LNCAP (cell line): ENCODE measurements at regions not wholly inside any gene's neighbourhood (a gene's known extent, or its start where the extent isn't known, plus 50 kb on each side); places are given as distances from the start of the nearest gene placed in this dataset.

Experiments used
- TF ChIP-seq, protein P1 (sequence below): fragments of 450-650 bp; IDR thresholded peaks from 2 replicates; pipeline ENCODE4 v1.5.1; 2017; ENCODE audit warnings: mild to moderate bottlenecking

DNA sequence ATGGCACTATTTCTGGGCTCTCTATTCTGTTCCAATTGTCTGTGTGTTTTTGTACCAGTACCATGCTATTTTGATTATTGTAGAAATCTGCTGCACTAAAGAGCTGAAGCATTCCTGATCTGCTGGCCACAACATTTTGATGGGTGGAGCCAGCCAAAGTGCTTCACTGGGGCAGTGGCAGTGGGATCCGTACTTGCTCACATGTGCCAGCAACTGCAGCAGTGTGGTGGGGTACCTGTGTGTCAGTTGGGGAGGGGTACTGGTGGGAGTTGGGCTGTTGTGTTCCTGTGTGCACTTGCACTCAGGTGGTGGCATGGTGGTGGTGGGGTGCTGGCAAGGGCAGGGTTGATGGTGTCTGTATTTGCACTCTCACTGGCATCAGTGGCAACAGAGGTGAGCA, 204.6 kb upstream of the ALG10 start:
- TF ChIP-seq, protein P1, sequence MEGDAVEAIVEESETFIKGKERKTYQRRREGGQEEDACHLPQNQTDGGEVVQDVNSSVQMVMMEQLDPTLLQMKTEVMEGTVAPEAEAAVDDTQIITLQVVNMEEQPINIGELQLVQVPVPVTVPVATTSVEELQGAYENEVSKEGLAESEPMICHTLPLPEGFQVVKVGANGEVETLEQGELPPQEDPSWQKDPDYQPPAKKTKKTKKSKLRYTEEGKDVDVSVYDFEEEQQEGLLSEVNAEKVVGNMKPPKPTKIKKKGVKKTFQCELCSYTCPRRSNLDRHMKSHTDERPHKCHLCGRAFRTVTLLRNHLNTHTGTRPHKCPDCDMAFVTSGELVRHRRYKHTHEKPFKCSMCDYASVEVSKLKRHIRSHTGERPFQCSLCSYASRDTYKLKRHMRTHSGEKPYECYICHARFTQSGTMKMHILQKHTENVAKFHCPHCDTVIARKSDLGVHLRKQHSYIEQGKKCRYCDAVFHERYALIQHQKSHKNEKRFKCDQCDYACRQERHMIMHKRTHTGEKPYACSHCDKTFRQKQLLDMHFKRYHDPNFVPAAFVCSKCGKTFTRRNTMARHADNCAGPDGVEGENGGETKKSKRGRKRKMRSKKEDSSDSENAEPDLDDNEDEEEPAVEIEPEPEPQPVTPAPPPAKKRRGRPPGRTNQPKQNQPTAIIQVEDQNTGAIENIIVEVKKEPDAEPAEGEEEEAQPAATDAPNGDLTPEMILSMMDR = no peak

DNA sequence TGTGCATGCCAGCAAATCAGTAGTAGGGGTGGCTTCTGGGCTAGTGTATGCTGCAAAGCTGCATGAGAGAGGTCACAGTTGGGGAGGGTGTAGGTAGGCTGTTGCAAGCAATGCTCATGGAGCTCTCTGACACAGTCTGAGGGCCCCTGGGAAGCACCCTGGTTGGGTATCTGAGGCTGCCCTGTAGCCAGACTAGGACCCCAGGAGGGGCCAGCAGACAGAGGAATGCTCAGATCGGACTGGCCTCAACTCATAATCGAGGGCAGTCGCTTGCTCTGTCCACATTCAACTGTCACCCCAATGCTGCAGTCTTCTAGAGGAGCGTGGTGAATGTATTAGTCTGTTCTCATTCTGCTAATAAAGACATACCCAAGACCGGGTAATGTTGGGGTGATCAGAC, 204.0 kb upstream of the ALG10 start:
- TF ChIP-seq, protein P1 = no peak

DNA sequence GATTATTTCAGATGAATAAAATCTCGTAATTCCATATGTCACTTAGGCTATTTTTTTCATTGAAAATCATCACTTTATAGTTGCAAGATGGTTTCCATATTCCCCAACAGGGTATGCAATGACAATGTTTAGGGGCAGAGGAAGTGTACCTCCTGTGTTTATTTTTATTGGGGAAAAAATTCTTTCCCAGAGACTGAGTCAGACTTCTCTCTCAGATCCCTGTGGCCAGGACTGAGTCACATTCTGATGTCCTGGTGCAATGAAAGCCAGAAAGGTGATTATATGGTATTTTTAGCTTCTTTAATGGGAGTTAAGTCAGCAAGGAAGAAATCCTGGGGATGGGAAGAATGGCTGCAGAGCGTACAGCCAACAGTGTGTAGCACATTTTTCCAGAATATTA, 196.9 kb upstream of the ALG10 start:
- TF ChIP-seq, protein P1 = no peak

DNA sequence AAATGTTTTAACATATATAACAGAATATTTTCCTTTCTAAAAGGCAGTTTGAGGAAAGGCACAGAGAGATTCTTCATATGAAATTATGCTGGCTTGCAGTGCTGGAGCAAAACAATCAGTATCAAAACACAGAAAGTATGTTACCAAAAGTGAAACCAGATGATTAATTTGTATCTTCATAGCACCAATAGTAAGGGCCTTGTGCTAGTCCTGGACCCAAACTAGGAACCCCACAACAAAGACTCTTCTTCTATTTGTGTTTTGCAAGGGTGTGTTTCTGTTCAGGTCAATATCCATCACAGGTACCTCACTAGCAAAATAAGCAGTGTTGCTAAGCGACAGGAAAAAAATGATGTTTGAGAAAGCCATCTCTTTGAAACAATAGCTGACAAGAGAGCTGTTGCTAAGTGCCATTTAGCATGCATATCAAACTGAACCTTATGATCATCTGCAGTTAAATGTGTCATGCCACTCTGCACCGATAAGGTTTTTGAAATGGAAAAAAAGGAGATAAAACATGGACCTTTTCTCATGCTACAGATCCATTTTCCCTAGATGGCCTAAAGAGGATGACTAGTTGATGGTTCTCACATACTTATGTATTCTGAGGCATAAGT, 196.2 kb upstream of the ALG10 start:
- TF ChIP-seq, protein P1 = no peak

DNA sequence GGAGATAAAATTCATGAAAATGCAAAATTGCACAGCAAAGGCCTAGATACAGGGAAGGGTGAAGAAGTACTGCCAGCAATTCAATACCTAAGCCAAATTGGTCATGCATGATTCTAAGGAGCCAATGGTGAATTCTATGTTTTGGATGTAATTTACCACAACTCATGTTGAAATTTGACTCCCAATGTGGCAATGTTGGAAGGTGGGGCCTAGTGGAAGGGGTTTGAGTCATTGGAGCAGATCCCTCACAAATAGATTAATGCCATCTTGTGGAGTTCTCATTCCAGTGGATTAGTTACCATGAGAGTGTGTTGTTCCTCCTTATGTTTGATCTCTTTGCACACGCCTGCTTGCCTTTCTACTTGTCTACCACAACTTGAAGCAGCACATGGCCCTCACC, 194.0 kb upstream of the ALG10 start:
- TF ChIP-seq, protein P1 = no peak

DNA sequence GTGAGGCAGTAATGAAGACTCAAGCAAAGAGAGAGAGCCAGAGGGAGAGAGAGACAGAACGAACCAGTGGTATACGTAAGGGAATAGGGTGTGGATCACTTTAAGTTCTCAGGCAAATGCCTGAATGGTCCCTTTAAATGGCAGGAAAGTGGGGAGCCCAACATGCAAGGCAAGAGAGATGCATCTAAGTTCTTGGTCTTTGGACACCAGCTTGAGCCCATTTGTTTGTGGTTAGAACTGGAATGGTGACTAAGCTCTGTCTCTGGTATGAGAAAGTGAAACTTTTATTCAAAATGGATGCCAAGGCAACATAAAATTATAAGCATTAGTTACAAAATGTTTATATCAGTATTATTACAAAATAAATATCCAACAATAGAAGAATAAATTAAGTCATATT, 192.2 kb upstream of the ALG10 start:
- TF ChIP-seq, protein P1 = no peak

DNA sequence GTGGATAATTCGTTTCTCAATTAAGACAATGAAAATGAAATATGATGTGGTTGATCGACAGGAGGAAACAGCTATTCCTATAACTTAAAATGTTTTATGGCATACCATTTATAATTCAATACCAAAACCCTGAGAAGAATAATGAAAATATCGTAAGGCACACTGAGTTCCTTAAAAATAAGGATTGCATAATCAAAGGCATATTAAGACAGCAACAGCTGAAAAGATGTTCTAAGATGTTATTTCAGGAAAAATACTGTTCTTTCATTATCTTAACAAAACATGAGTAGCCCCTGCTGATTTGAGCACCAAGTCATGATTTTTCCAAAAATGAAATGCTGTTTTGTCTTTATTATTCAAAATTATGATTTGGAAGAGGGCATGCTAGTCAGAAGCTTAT, 189.4 kb upstream of the ALG10 start:
- TF ChIP-seq, protein P1 = no peak

DNA sequence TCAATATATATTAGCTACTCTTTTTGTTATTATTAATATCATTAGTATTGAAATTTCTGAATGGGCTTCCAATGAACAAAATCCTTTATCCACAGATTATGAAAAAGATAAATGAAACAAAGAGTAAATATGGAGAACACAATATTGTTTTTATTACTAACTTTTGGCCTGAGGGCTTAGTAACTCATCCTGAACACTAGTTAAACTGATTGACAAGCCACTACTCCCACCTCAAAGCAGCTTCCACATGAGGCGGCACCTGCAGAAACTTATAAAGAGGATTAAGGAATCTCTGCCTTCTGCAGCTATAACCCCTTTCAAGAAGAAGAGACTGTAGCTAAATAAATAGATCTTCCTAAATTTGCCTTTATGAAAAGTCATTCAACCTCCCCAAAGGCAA, 187.6 kb upstream of the ALG10 start:
- TF ChIP-seq, protein P1 = no peak
